HCT116 (cell line): ENCODE measurements at regions not wholly inside any gene's neighbourhood (a gene's known extent, or its start where the extent isn't known, plus 50 kb on each side); places are given as distances from the start of the nearest gene placed in this dataset.

Experiments
- ATAC-seq: fragments of 200-7000 bp; cut with Tn5 transposase; 2 replicates; pipeline ENCODE4 v1.9.1; 2020; ENCODE audit warnings: mild to moderate bottlenecking, moderate library complexity
- BruUV-seq: library from RNA; stranded (reverse); fragments of 400-500 nt; replicated peaks from 2 replicates; lab custom pipeline; 2021; lab: Mats Ljungman, UMichigan
- CTCF ChIA-PET: fragments of 300-600 bp; sonication (Branson Sonifier 250); formaldehyde crosslinking; loops from one replicate; lab custom pipeline; 2021; ENCODE audit warnings: antibody characterized with exemption; lab: Charles Lee
- POLR2A ChIA-PET: fragments of 300-600, 350-600 bp; sonication (Branson Sonifier 250); formaldehyde crosslinking; loops from one replicate; lab custom pipeline; 2021; ENCODE audit warnings: antibody characterized with exemption; lab: Charles Lee
- RAD21 ChIA-PET, 2 experiments: fragments of 300-600 bp; sonication (Branson Sonifier 250); formaldehyde crosslinking; loops; one replicate each; lab custom pipeline; 2023; ENCODE audit warnings: low total read pairs in 2 of 2; ENCODE audit not compliant: uncharacterized antibody in 2 of 2, unreplicated experiment in 2 of 2, low non-redundant PET in 1 of 2; lab: Charles Lee
- DNase-seq: peaks from one replicate; pipeline ENCODE4 v3.0.0-alpha.2; 2010; ENCODE audit warnings: low read depth, low spot score
- H2AFZ ChIP-seq: fragments of 200-600 bp; shearing (Covaris generic), sonication (generic); 2 replicates; pipeline ENCODE4 v1.6.1; 2017; ENCODE audit warnings: low read depth, mixed run types, mixed read lengths, antibody characterized with exemption, low read length; ENCODE audit not compliant: poor library complexity, severe bottlenecking
- H3K27ac ChIP-seq: 2 replicates; pipeline ENCODE4 v1.5.1; 2012; ENCODE audit warnings: low read depth, low read length
- H3K27me3 ChIP-seq: fragments of 200-600 bp; sonication (generic); 2 replicates; pipeline ENCODE4 v1.6.1; 2016; ENCODE audit warnings: mixed run types, low read length, mixed read lengths; ENCODE audit not compliant: insufficient read depth
- H3K36me3 ChIP-seq, 2 experiments: fragments of 200-500 bp in 1 of 2; fragments of 200-600 bp in 1 of 2; sonication (Bioruptor generic) in 1 of 2; sonication (generic) in 1 of 2; 2 replicates each; pipeline versions ENCODE4 v1.5.1 to v1.6.1; 2014 to 2016; ENCODE audit warnings: low read length in 2 of 2, inconsistent platforms in 1 of 2, mixed read lengths in 1 of 2, mixed run types in 1 of 2; ENCODE audit not compliant: insufficient read depth in 2 of 2, control insufficient read depth in 1 of 2
- H3K4me1 ChIP-seq, 2 experiments: fragments of 200-600 bp in 1 of 2; sonication (generic) in 1 of 2; 2 replicates each; pipeline versions ENCODE4 v1.5.1 to v1.6.1; 2012 to 2017; ENCODE audit warnings: low read length in 2 of 2, inconsistent platforms in 1 of 2, mild to moderate bottlenecking in 1 of 2, mixed read lengths in 1 of 2, mixed run types in 1 of 2, moderate library complexity in 1 of 2; ENCODE audit not compliant: insufficient read depth in 2 of 2, control insufficient read depth in 1 of 2
- H3K4me2 ChIP-seq: fragments of 200-600 bp; sonication (generic); 2 replicates; pipeline ENCODE4 v1.6.1; 2017; ENCODE audit warnings: mixed run types, low read length, mixed read lengths
- H3K4me3 ChIP-seq, 2 experiments: fragments of 200-600 bp in 1 of 2; sonication (generic) in 1 of 2; replicated peaks in 1 of 2; 2 replicates each; pipeline ENCODE4 v1.5.1; 2011 to 2016; ENCODE audit warnings: low read length in 2 of 2, control low read depth in 1 of 2, low read depth in 1 of 2, mild to moderate bottlenecking in 1 of 2, mixed read lengths in 1 of 2, mixed run types in 1 of 2
- H3K79me2 ChIP-seq: fragments of 200-600 bp; sonication (generic); 2 replicates; pipeline ENCODE4 v1.6.1; 2017; ENCODE audit warnings: mild to moderate bottlenecking, mixed run types, low read length, moderate library complexity, mixed read lengths; ENCODE audit not compliant: insufficient read depth
- H3K9ac ChIP-seq: fragments of 200-600 bp; sonication (generic); 2 replicates; pipeline ENCODE4 v1.6.1; 2016; ENCODE audit warnings: low read length, mixed read lengths
- H3K9me2 ChIP-seq: fragments of 200-600 bp; sonication (generic), shearing (Covaris generic); 2 replicates; pipeline ENCODE4 v1.6.1; 2017; ENCODE audit warnings: mixed run types, mild to moderate bottlenecking, moderate library complexity; ENCODE audit not compliant: insufficient read depth
- H3K9me3 ChIP-seq, 2 experiments: fragments of 200-500 bp in 1 of 2; fragments of 200-600 bp in 1 of 2; sonication (Bioruptor generic) in 1 of 2; sonication (generic) in 1 of 2; 2 replicates each; pipeline ENCODE4 v1.6.1; 2014 to 2017; ENCODE audit warnings: low read length in 2 of 2, mixed read lengths in 2 of 2, inconsistent platforms in 1 of 2, low read depth in 1 of 2, mild to moderate bottlenecking in 1 of 2, mixed run types in 1 of 2, moderate library complexity in 1 of 2; ENCODE audit not compliant: control insufficient read depth in 1 of 2, insufficient read depth in 1 of 2
- H4K20me1 ChIP-seq: fragments of 200-600 bp; sonication (generic), shearing (Covaris generic); 2 replicates; pipeline ENCODE4 v1.6.1; 2017; ENCODE audit warnings: mixed run types, mild to moderate bottlenecking, moderate library complexity; ENCODE audit not compliant: insufficient read depth
- EGR1 ChIP-seq: IDR thresholded peaks from 2 replicates; pipeline ENCODE4 v1.6.1; 2012; ENCODE audit warnings: low read depth
- ELF1 ChIP-seq: IDR thresholded peaks from 2 replicates; pipeline ENCODE4 v1.6.1; 2012; ENCODE audit warnings: low read depth, borderline replicate concordance
- EZH2 ChIP-seq: fragments of 200-600 bp; sonication (generic); IDR thresholded peaks from 2 replicates; pipeline ENCODE4 v1.6.1; 2017; ENCODE audit warnings: antibody characterized with exemption, mixed run types
- EZH2phosphoT487 ChIP-seq: fragments of 200-600 bp; IDR thresholded peaks from 2 replicates; pipeline ENCODE4 v1.6.1; 2018; ENCODE audit warnings: antibody characterized with exemption, borderline replicate concordance
- FOSL1 ChIP-seq: IDR thresholded peaks from 2 replicates; pipeline ENCODE4 v1.6.1; 2012; ENCODE audit warnings: low read depth
- JUND ChIP-seq: IDR thresholded peaks from 2 replicates; pipeline ENCODE4 v1.6.1; 2012
- POLR2AphosphoS5 ChIP-seq: IDR thresholded peaks from 2 replicates; pipeline ENCODE4 v1.6.1; 2011; ENCODE audit warnings: mild to moderate bottlenecking, low read depth, low read length, moderate library complexity
- TCF7L2 ChIP-seq: IDR thresholded peaks from 2 replicates; pipeline ENCODE4 v1.7.0; 2011; ENCODE audit warnings: borderline replicate concordance, inconsistent platforms; ENCODE audit not compliant: insufficient read depth, insufficient read length; ENCODE audit errors: extremely low read depth
- ZFX ChIP-seq: fragments of 450-650 bp; IDR thresholded peaks from 2 replicates; pipeline ENCODE4 v1.6.1; 2017
- intact Hi-C: fragments of 100-400 bp; cut with micrococcal nuclease; formaldehyde crosslinking; loops from 2 replicates; pipeline ENCODE4 v1.10.0; 2022
- TF ChIP-seq, protein P1 (sequence below): IDR thresholded peaks from 2 replicates; pipeline ENCODE4 v1.6.1; 2012; ENCODE audit warnings: low read depth

DNA sequence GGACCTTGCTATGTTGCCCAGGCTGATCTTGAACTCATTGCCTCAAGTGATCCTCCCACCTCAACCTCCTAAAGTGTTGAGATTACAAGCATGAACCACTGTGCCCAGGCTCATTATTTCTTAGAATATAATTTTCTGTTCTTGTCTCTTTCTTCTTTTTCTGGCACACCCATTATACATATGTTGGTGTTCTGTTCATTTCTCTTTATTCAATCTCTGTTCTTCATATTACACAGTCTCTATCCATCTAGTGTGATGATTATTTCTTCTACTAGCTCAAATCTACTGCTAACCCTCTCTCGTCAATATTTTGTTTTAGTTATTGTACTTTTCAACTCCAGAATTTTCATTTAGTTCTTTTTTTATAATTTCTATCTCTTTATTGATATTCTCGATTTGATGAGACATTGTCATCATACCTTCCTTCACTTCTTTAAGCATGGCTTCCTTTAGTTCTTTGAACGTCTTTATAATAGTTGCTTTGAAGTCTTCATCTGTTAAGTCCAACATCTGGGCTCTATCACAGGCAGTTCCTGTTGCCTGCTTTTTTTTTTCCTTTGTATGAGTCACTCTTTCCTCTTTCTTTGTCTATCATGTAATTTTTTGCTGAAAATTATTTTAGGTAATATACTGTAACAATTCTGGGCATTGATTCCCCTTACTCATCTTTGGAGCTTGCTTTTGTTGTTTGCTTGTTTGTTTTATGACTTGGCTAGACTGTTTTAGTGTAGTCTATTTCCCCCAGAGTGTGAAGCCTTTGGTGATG, 196.4 kb upstream of the NABP1 start:
- peaks cover 3 to 8% of the 10 kb centered on the region in 2 experiments; a peak in 3 of 4 replicates for H3K4me1 ChIP-seq
- H3K4me3 ChIP-seq, result no peak overlapping the region
- no peak for TF ChIP-seq POLR2AphosphoS5
- no peak for TF ChIP-seq ELF1
- TF ChIP-seq EZH2phosphoT487, result no peak
- no peak for TF ChIP-seq EGR1
- TF ChIP-seq EZH2, result no peak
- no peak for ATAC-seq
- no peaks in the 10 kb centered on the region for H3K36me3 ChIP-seq
- no peaks in the 10 kb centered on the region; a peak in 1 of 4 replicates for H3K9me3 ChIP-seq
- H3K4me2 ChIP-seq, result no peak overlapping the region
- no peak overlapping the region for H3K9ac ChIP-seq
- no peaks in the 10 kb centered on the region for H4K20me1 ChIP-seq
- no TSS peak for BruUV-seq
- ChIA-PET POLR2A (no interaction called here), RAD21 (no interaction called here), CTCF (no interaction called here)
- H3K27ac ChIP-seq, result no peak overlapping the region
- no peak for DNase-seq
- H3K27me3 ChIP-seq, result no peaks in the 10 kb centered on the region
- intact Hi-C loops, result no loop called here
- H3K9me2 ChIP-seq, result no peaks in the 10 kb centered on the region
- H2AFZ ChIP-seq, result no peak overlapping the region
- H3K79me2 ChIP-seq, result no peaks in the 10 kb centered on the region

DNA sequence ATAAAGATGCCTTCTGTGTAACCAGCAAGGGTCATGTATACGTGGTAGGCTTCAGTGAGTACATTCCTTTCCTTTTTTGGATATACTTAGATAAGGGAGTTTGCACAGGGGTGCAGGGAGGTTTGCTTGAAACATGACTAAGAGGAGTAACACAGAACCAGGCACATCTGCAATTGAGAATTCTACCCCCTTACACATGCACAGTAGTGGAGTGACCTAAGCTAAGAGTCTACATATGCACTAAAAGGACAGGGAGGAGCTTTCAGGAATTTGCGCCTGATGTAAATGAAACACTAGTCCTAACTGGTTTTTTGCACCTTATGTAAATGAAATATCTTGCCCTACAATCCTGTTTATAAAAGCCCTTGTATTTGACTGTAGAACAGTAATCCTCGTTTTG, 194.8 kb upstream of the NABP1 start:
- CTCF ChIA-PET, result no interaction called here
- Histone ChIP-seq H3K27ac (no peak overlapping the region), H3K79me2 (no peaks in the 10 kb centered on the region), H2AFZ (no peak overlapping the region), H3K9ac (no peak overlapping the region), H4K20me1 (no peaks in the 10 kb centered on the region), H3K4me2 (no peak overlapping the region), H3K9me3 (no peaks in the 10 kb centered on the region; a peak in 1 of 4 replicates), H3K4me3 (no peak overlapping the region), H3K27me3 (no peaks in the 10 kb centered on the region), H3K9me2 (no peaks in the 10 kb centered on the region), H3K4me1 (peaks cover 17 to 24% of the 10 kb centered on the region in 2 experiments), H3K36me3 (no peaks in the 10 kb centered on the region)
- TF ChIP-seq ELF1, result no peak
- TF ChIP-seq TCF7L2, result no peak
- TF ChIP-seq POLR2AphosphoS5, result no peak
- no peak for TF ChIP-seq EZH2phosphoT487
- TF ChIP-seq, protein P1, sequence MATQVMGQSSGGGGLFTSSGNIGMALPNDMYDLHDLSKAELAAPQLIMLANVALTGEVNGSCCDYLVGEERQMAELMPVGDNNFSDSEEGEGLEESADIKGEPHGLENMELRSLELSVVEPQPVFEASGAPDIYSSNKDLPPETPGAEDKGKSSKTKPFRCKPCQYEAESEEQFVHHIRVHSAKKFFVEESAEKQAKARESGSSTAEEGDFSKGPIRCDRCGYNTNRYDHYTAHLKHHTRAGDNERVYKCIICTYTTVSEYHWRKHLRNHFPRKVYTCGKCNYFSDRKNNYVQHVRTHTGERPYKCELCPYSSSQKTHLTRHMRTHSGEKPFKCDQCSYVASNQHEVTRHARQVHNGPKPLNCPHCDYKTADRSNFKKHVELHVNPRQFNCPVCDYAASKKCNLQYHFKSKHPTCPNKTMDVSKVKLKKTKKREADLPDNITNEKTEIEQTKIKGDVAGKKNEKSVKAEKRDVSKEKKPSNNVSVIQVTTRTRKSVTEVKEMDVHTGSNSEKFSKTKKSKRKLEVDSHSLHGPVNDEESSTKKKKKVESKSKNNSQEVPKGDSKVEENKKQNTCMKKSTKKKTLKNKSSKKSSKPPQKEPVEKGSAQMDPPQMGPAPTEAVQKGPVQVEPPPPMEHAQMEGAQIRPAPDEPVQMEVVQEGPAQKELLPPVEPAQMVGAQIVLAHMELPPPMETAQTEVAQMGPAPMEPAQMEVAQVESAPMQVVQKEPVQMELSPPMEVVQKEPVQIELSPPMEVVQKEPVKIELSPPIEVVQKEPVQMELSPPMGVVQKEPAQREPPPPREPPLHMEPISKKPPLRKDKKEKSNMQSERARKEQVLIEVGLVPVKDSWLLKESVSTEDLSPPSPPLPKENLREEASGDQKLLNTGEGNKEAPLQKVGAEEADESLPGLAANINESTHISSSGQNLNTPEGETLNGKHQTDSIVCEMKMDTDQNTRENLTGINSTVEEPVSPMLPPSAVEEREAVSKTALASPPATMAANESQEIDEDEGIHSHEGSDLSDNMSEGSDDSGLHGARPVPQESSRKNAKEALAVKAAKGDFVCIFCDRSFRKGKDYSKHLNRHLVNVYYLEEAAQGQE, result no peak
- no peak for TF ChIP-seq JUND
- no peak for TF ChIP-seq ZFX
- no peak for TF ChIP-seq FOSL1
- RAD21 ChIA-PET, result no interaction called here
- intact Hi-C loops, result no loop called here
- no peak for ATAC-seq
- BruUV-seq, result no TSS peak
- POLR2A ChIA-PET, result no interaction called here
- DNase-seq, result no peak
